K562 (cell line): ENCODE measurements at regions not wholly inside any gene's neighbourhood (a gene's known extent, or its start where the extent isn't known, plus 50 kb on each side); places are given as distances from the start of the nearest gene placed in this dataset.

ENCODE experiments used
- AFF1 ChIP-seq, 2 experiments: fragments of 450-650 bp; IDR thresholded peaks; 2 replicates each; pipeline ENCODE4 v1.6.1; 2018; ENCODE audit warnings: mild to moderate bottlenecking in 2 of 2, low read depth in 1 of 2; ENCODE audit not compliant: partially characterized antibody in 2 of 2
- CTCF ChIP-seq, 3 experiments: IDR thresholded peaks in 2 of 3; conservative IDR thresholded peaks in 1 of 3; 2 replicates each; pipeline ENCODE4 v1.5.1; 2011 to 2012; ENCODE audit warnings: low read length in 3 of 3, mild to moderate bottlenecking in 3 of 3, control low read depth in 2 of 3, improper control_type of control experiment in 1 of 3, inconsistent platforms in 1 of 3, low read depth in 1 of 3, mixed read lengths in 1 of 3, moderate library complexity in 1 of 3; ENCODE audit not compliant: insufficient read depth in 2 of 3
- ETV6 ChIP-seq, 3 experiments: fragments of 150-350 bp in 1 of 3; sonication (generic) in 1 of 3; formaldehyde crosslinking in 1 of 3; IDR thresholded peaks; 2 replicates each; pipeline versions ENCODE4 v1.6.1 to v1.8.0; 2014 to 2022; ENCODE audit warnings: borderline replicate concordance in 2 of 3, low read depth in 2 of 3, antibody characterized with exemption in 1 of 3, low read length in 1 of 3, mild to moderate bottlenecking in 1 of 3, missing genetic modification reagents in 1 of 3
- EZH2 ChIP-seq: IDR thresholded peaks from 2 replicates; pipeline ENCODE4 v1.6.1; 2012; ENCODE audit warnings: low read depth, mild to moderate bottlenecking, inconsistent platforms, low read length, borderline replicate concordance
- GABPB1 ChIP-seq: sonication (generic); formaldehyde crosslinking; IDR thresholded peaks from 2 replicates; pipeline ENCODE4 v1.8.0; 2022; ENCODE audit warnings: mild to moderate bottlenecking, missing genetic modification reagents
- MAZ ChIP-seq, 2 experiments: fragments of 450-650 bp in 1 of 2; sonication (generic) in 1 of 2; formaldehyde crosslinking; IDR thresholded peaks in 1 of 2; conservative IDR thresholded peaks in 1 of 2; 2 replicates each; pipeline versions ENCODE4 v1.4.0 to v1.5.0; 2020; ENCODE audit warnings: mild to moderate bottlenecking in 1 of 2, missing genetic modification reagents in 1 of 2
- NFIC ChIP-seq: fragments of 450-650 bp; IDR thresholded peaks from 2 replicates; pipeline ENCODE4 v1.6.1; 2017; ENCODE audit warnings: mild to moderate bottlenecking, inconsistent platforms
- NR2C1 ChIP-seq, 2 experiments: fragments of 450-650 bp; IDR thresholded peaks; 2 replicates each; pipeline ENCODE4 v1.6.1; 2017; ENCODE audit warnings: mild to moderate bottlenecking in 2 of 2, antibody characterized with exemption in 1 of 2, inconsistent platforms in 1 of 2, missing compliant biosample characterization in 1 of 2, missing genetic modification characterization in 1 of 2
- POLR2A ChIP-seq: fragments of 450-650 bp; conservative IDR thresholded peaks from 2 replicates; pipeline ENCODE4 v1.6.1; 2016
- TBP ChIP-seq: optimal IDR thresholded peaks from 2 replicates; pipeline ENCODE3; 2011; ENCODE audit warnings: low read depth, low read length, improper control_type of control experiment
- USF2 ChIP-seq: sonication (generic); formaldehyde crosslinking; IDR thresholded peaks from 2 replicates; pipeline ENCODE4 v1.5.0; 2020; ENCODE audit warnings: missing genetic modification reagents
- ZFX ChIP-seq: sonication (generic); formaldehyde crosslinking; IDR thresholded peaks from 2 replicates; pipeline ENCODE4 v1.8.0; 2022; ENCODE audit warnings: mild to moderate bottlenecking, missing genetic modification reagents, moderate library complexity
- ZNF253 ChIP-seq: fragments of 250-450 bp; sonication (Bioruptor Pico); conservative IDR thresholded peaks from 2 replicates; pipeline ENCODE4 v1.6.1; 2021; ENCODE audit warnings: mild to moderate bottlenecking
- ZZZ3 ChIP-seq: fragments of 450-650 bp; IDR thresholded peaks from 2 replicates; pipeline ENCODE4 v1.6.1; 2016; ENCODE audit warnings: antibody characterized with exemption, mild to moderate bottlenecking, moderate library complexity

GRCh38 chr5:39670955-39671354, 246.2 kb upstream of the DAB2 start:
- TF ChIP-seq EZH2: no peak
- no peak for TF ChIP-seq GABPB1 (CRISPR knock-in tag)
- TF ChIP-seq ZNF253 (CRISPR knock-in tag): no peak
- no peak for TF ChIP-seq NR2C1 (IDR thresholded peaks at IDR 0.05)
- TF ChIP-seq NR2C1 (tag; IDR thresholded peaks at IDR 0.05): no peak
- no peak for TF ChIP-seq POLR2A
- no peak for TF ChIP-seq ETV6 (IDR thresholded peaks at IDR 0.05; ENCODE audit: borderline replicate concordance in 1 of 2, low read depth in 2 of 2, low read length in 1 of 2)
- no peak for TF ChIP-seq ETV6 (CRISPR knock-in tag; IDR thresholded peaks at IDR 0.05; ENCODE audit: borderline replicate concordance)
- no peak for TF ChIP-seq CTCF (IDR thresholded peaks at IDR 0.05 in 2 of 3, conservative IDR thresholded peaks at IDR 0.05 in 1 of 3; ENCODE audit: insufficient read depth in 2 of 3, low read depth in 1 of 3, low read length in 3 of 3)
- TF ChIP-seq ZZZ3: no peak
- TF ChIP-seq MAZ (CRISPR knock-in tag; conservative IDR thresholded peaks at IDR 0.05 in 1 of 2, IDR thresholded peaks at IDR 0.05 in 1 of 2): no peak
- no peak for TF ChIP-seq TBP
- no peak for TF ChIP-seq NFIC
- TF ChIP-seq AFF1 (IDR thresholded peaks at IDR 0.05; ENCODE audit: low read depth in 1 of 2, partially characterized antibody in 2 of 2): no peak
- TF ChIP-seq ZFX (CRISPR knock-in tag): no peak
- TF ChIP-seq USF2 (CRISPR knock-in tag): no peak
